Prostate gland (tissue), 2 donors: ENCODE measurements at regions not wholly inside any gene's neighbourhood (a gene's known extent, or its start where the extent isn't known, plus 50 kb on each side); places are given as distances from the start of the nearest gene placed in this dataset.
A peak's percentile ranks its signal among the peaks of the same experiment; 100 is the strongest.

Experiments used
- DNase-seq: peaks from one replicate; pipeline ENCODE4 v3.0.0-alpha.2; 2019; ENCODE audit warnings: low spot score
- H3K27ac ChIP-seq, 2 donors: fragments of 200-600 bp; sonication (generic); 2 replicates each; pipeline ENCODE4 v1.5.1; 2017 to 2019
- H3K27me3 ChIP-seq: fragments of 200-600 bp; sonication (generic); replicated peaks from 2 replicates; pipeline ENCODE4 v1.5.1; 2019; ENCODE audit not compliant: insufficient read depth
- H3K36me3 ChIP-seq, 2 donors: fragments of 200-600 bp; sonication (generic); 1 replicate in 1 of 2; 2 replicates in 1 of 2; pipeline versions ENCODE4 v1.5.1 to v1.8.1; 2017 to 2019
- H3K4me1 ChIP-seq: fragments of 200-600 bp; sonication (generic); replicated peaks from 2 replicates; pipeline ENCODE4 v1.5.1; 2019
- H3K4me3 ChIP-seq, 2 donors: fragments of 200-600 bp; sonication (generic); 2 replicates each; pipeline ENCODE4 v1.5.1; 2017 to 2019
- H3K9me3 ChIP-seq: fragments of 200-600 bp; sonication (generic); 2 replicates; pipeline ENCODE4 v1.5.1; 2017
- CTCF ChIP-seq, 4 experiments: fragments of 200-600 bp in 2 of 4; fragments of 450-650 bp in 2 of 4; sonication (generic) in 2 of 4; IDR thresholded peaks; 1 replicate in 3 of 4; 2 replicates in 1 of 4; pipeline ENCODE4 v1.5.1; 2016 to 2019; ENCODE audit warnings: antibody characterized with exemption in 4 of 4, mild to moderate bottlenecking in 2 of 4, moderate library complexity in 2 of 4
- POLR2A ChIP-seq: fragments of 450-650 bp; IDR thresholded peaks from one replicate; pipeline ENCODE4 v1.6.1; 2016; ENCODE audit warnings: antibody characterized with exemption, mild to moderate bottlenecking
- POLR2AphosphoS5 ChIP-seq: sonication (generic); formaldehyde crosslinking; IDR thresholded peaks from one replicate; pipeline ENCODE4 v1.6.1; 2017; ENCODE audit warnings: antibody characterized with exemption
- WGBS: methylation state at CpG from one replicate; pipeline ENCODE4 v1.1.5; 2018; 5-methylcytosine and 5-hydroxymethylcytosine counted together
- intact Hi-C: fragments of 100-400 bp; cut with DNase I; formaldehyde crosslinking; loops from one replicate; pipeline ENCODE4 v1.14.2; 2022

GRCh38 chr7:106433377-106433776 lies 148.6 kb upstream of the NAMPT start:
- Histone ChIP-seq H3K9me3 (no peaks in the 10 kb centered on the region), H3K27me3 (no peaks in the 10 kb centered on the region), H3K27ac (no peak overlapping the region), H3K36me3 (no peaks in the 10 kb centered on the region), H3K4me3 (no peak overlapping the region), H3K4me1 (no peaks in the 10 kb centered on the region)
- DNase-seq = no peak
- intact Hi-C loops = no loop called here
- WGBS = 75% methylated on average over 2 of the region's 2 CpGs
- TF ChIP-seq POLR2AphosphoS5 = no peak
- TF ChIP-seq POLR2A = no peak
- TF ChIP-seq CTCF (IDR thresholded peaks at IDR 0.05) = no peak

GRCh38 chr7:106430535-106431455 lies 146.0 kb upstream of the NAMPT start:
- Histone ChIP-seq H3K36me3 (no peaks in the 10 kb centered on the region), H3K4me1 (no peaks in the 10 kb centered on the region), H3K27me3 (no peaks in the 10 kb centered on the region), H3K27ac (no peak overlapping the region), H3K4me3 (no peak overlapping the region), H3K9me3 (no peaks in the 10 kb centered on the region)
- intact Hi-C loops = no loop called here
- no peak for TF ChIP-seq CTCF (IDR thresholded peaks at IDR 0.05)
- TF ChIP-seq POLR2A = no peak
- TF ChIP-seq POLR2AphosphoS5 = no peak
- DNase-seq = no peak
- WGBS = 61% methylated on average over 4 of the region's 4 CpGs

- Histone ChIP-seq H3K9me3 (no peaks in the 10 kb centered on the region), H3K27me3 (no peaks in the 10 kb centered on the region), H3K36me3 (no peaks in the 10 kb centered on the region), H3K4me3 (no peak overlapping the region), H3K27ac (no peak overlapping the region), H3K4me1 (peaks cover 5% of the 10 kb centered on the region)
- no peak for DNase-seq
- intact Hi-C loops = no loop called here
- TF ChIP-seq POLR2AphosphoS5 = no peak
- no peak for TF ChIP-seq CTCF (IDR thresholded peaks at IDR 0.05)
- TF ChIP-seq POLR2A = no peak
- WGBS = 50% methylated on average over 4 of the region's 4 CpGs
Observed at GRCh38 chr7:106430103-106430502, 145.3 kb upstream of the NAMPT start.

GRCh38 chr7:106426803-106427202 lies 142.0 kb upstream of the NAMPT start:
- peaks cover 5% of the 10 kb centered on the region for H3K4me1 ChIP-seq
- H3K36me3 ChIP-seq = no peaks in the 10 kb centered on the region
- WGBS = 72% methylated on average over 7 of the region's 7 CpGs
- intact Hi-C loops = no loop called here
- H3K4me3 ChIP-seq = no peak overlapping the region
- no peak overlapping the region for H3K27ac ChIP-seq
- no peak for TF ChIP-seq POLR2AphosphoS5
- no peaks in the 10 kb centered on the region for H3K27me3 ChIP-seq
- H3K9me3 ChIP-seq = no peaks in the 10 kb centered on the region
- DNase-seq = no peak

- peak overlapping the region; percentile 52 to 58 for H3K27ac ChIP-seq
- no peaks in the 10 kb centered on the region for H3K27me3 ChIP-seq
- peak; percentile 89 for DNase-seq
- no peaks in the 10 kb centered on the region for H3K36me3 ChIP-seq
- WGBS = 10% methylated on average over 7 of the region's 7 CpGs
- no peak overlapping the region for H3K4me3 ChIP-seq
- no peaks in the 10 kb centered on the region for H3K9me3 ChIP-seq
- intact Hi-C loops = loop anchor here (2.0 kb wide), 1 partner anchor 140 kb away; the partner anchor contains the start of gene NAMPT
- peak; percentile 20 for TF ChIP-seq POLR2A
- peak; percentile 96 for TF ChIP-seq POLR2AphosphoS5
- no peak for TF ChIP-seq CTCF (IDR thresholded peaks at IDR 0.05)
- peaks cover 5% of the 10 kb centered on the region for H3K4me1 ChIP-seq
Observed at GRCh38 chr7:106425017-106425719, 140.4 kb upstream of the NAMPT start.
